H9 (cell line): ENCODE measurements at regions not wholly inside any gene's neighbourhood (a gene's known extent, or its start where the extent isn't known, plus 50 kb on each side); places are given as distances from the start of the nearest gene placed in this dataset.
A peak's percentile ranks its signal among the peaks of the same experiment; 100 is the strongest.

Experiments used
- DNase-seq: peaks from one replicate; pipeline ENCODE4 v3.0.0-alpha.2; 2017
- H2AFZ ChIP-seq: one replicate; pipeline ENCODE4 v1.6.1; 2013; ENCODE audit warnings: mild to moderate bottlenecking, low read length, control low read depth, moderate library complexity
- H2AK5ac ChIP-seq: 2 replicates; pipeline ENCODE4 v1.6.1; 2013; ENCODE audit warnings: low read length, control low read depth, mixed read lengths; ENCODE audit not compliant: insufficient read length
- H2BK120ac ChIP-seq: one replicate; pipeline ENCODE4 v1.6.1; 2013; ENCODE audit warnings: low read depth, mild to moderate bottlenecking, low read length, control low read depth, inconsistent platforms; ENCODE audit not compliant: poor library complexity, severe bottlenecking
- H2BK12ac ChIP-seq: 2 replicates; pipeline ENCODE4 v1.6.1; 2013; ENCODE audit warnings: low read length, control low read depth, mixed read lengths, low read depth; ENCODE audit not compliant: insufficient read length
- H2BK15ac ChIP-seq: 2 replicates; pipeline ENCODE4 v1.6.1; 2013; ENCODE audit warnings: low read depth, low read length, control low read depth
- H2BK20ac ChIP-seq: one replicate; pipeline ENCODE4 v1.6.1; 2013; ENCODE audit warnings: low read depth, mild to moderate bottlenecking, low read length, control low read depth, inconsistent platforms; ENCODE audit not compliant: poor library complexity, severe bottlenecking
- H2BK5ac ChIP-seq: 2 replicates; pipeline ENCODE4 v1.6.1; 2013; ENCODE audit warnings: low read length, control low read depth, mixed read lengths; ENCODE audit not compliant: insufficient read length
- H3K14ac ChIP-seq: 2 replicates; pipeline ENCODE4 v1.6.1; 2013; ENCODE audit warnings: low read length, control low read depth; ENCODE audit not compliant: insufficient read depth
- H3K18ac ChIP-seq: 2 replicates; pipeline ENCODE4 v1.6.1; 2013; ENCODE audit warnings: low read depth, mild to moderate bottlenecking, mixed read lengths, low read length, control low read depth; ENCODE audit not compliant: insufficient read length
- H3K23ac ChIP-seq: 2 replicates; pipeline ENCODE4 v1.6.1; 2013; ENCODE audit warnings: low read length, control low read depth, mixed read lengths, low read depth; ENCODE audit not compliant: insufficient read length
- H3K23me2 ChIP-seq: 2 replicates; pipeline ENCODE4 v1.6.1; 2013; ENCODE audit warnings: low read depth, mild to moderate bottlenecking, mixed read lengths, low read length, control low read depth; ENCODE audit not compliant: insufficient read length, poor library complexity, severe bottlenecking
- H3K27ac ChIP-seq: 2 replicates; pipeline ENCODE4 v1.5.1; 2013; ENCODE audit warnings: low read length, control low read depth, mixed read lengths, low read depth; ENCODE audit not compliant: insufficient read length
- H3K27me3 ChIP-seq: 2 replicates; pipeline ENCODE4 v1.6.1; 2013; ENCODE audit warnings: low read length, control low read depth, inconsistent platforms; ENCODE audit not compliant: insufficient read depth
- H3K4ac ChIP-seq: 2 replicates; pipeline ENCODE4 v1.6.1; 2013; ENCODE audit warnings: low read depth, mild to moderate bottlenecking, control low read depth, inconsistent platforms, low read length, moderate library complexity
- H3K4me1 ChIP-seq: 2 replicates; pipeline ENCODE4 v1.6.1; 2013; ENCODE audit warnings: low read length, control low read depth, inconsistent platforms; ENCODE audit not compliant: insufficient read depth
- H3K4me2 ChIP-seq: 2 replicates; pipeline ENCODE4 v1.6.1; 2013; ENCODE audit warnings: low read length, control low read depth, mixed read lengths; ENCODE audit not compliant: insufficient read length, insufficient read depth
- H3K56ac ChIP-seq: 2 replicates; pipeline ENCODE4 v1.6.1; 2013; ENCODE audit warnings: low read depth, mild to moderate bottlenecking, mixed read lengths, low read length, control low read depth; ENCODE audit not compliant: insufficient read length
- H3K79me1 ChIP-seq: 2 replicates; pipeline ENCODE4 v1.6.1; 2013; ENCODE audit warnings: low read depth, mild to moderate bottlenecking, moderate library complexity, low read length, control low read depth, inconsistent platforms; ENCODE audit not compliant: insufficient read depth, poor library complexity, severe bottlenecking
- H3K79me2 ChIP-seq: 2 replicates; pipeline ENCODE4 v1.6.1; 2013; ENCODE audit warnings: low read length, control low read depth, inconsistent platforms; ENCODE audit not compliant: insufficient read depth
- H3K9ac ChIP-seq: 2 replicates; pipeline ENCODE4 v1.6.1; 2013; ENCODE audit warnings: low read length, control low read depth, mixed read lengths; ENCODE audit not compliant: insufficient read length; ENCODE audit errors: extremely low read depth
- H3K9me3 ChIP-seq: one replicate; pipeline ENCODE4 v1.6.1; 2013; ENCODE audit warnings: low read depth, low read length, inconsistent platforms; ENCODE audit not compliant: control insufficient read depth
- H3T11ph ChIP-seq: one replicate; pipeline ENCODE4 v1.6.1; 2013; ENCODE audit warnings: mild to moderate bottlenecking, low read length, control low read depth, inconsistent platforms
- H4K20me1 ChIP-seq: one replicate; pipeline ENCODE4 v1.6.1; 2013; ENCODE audit not compliant: control insufficient read depth, insufficient read length, insufficient read depth
- H4K5ac ChIP-seq: 2 replicates; pipeline ENCODE4 v1.6.1; 2013; ENCODE audit warnings: low read depth, mild to moderate bottlenecking, mixed read lengths, low read length, control low read depth; ENCODE audit not compliant: insufficient read length
- H4K8ac ChIP-seq: replicated peaks from 2 replicates; pipeline ENCODE4 v1.6.1; 2013; ENCODE audit warnings: low read length, control low read depth, mixed read lengths, low read depth; ENCODE audit not compliant: insufficient read length
- H4K91ac ChIP-seq: 2 replicates; pipeline ENCODE4 v1.6.1; 2013; ENCODE audit warnings: low read depth, mild to moderate bottlenecking, moderate library complexity, mixed read lengths, low read length, control low read depth; ENCODE audit not compliant: insufficient read length
- H3K27ac Mint-ChIP-seq, 3 experiments: 2 replicates in 2 of 3; 3 replicates in 1 of 3; pipeline ENCODE4 v1.8.0; 2020 to 2021; ENCODE audit warnings: mixed read lengths in 3 of 3, mild to moderate bottlenecking in 1 of 3, moderate library complexity in 1 of 3
- H3K27me3 Mint-ChIP-seq: 2 replicates; pipeline ENCODE4 v1.8.0; 2021; ENCODE audit warnings: low read depth, mild to moderate bottlenecking, moderate library complexity, mixed read lengths
- H3K36me3 Mint-ChIP-seq, 3 experiments: 2 replicates in 2 of 3; 3 replicates in 1 of 3; pipeline ENCODE4 v1.8.0; 2020 to 2021; ENCODE audit warnings: low read depth in 3 of 3, mixed read lengths in 3 of 3; ENCODE audit not compliant: insufficient read depth in 1 of 3
- H3K4me1 Mint-ChIP-seq, 2 experiments: 2 replicates each; pipeline ENCODE4 v1.8.0; 2020; ENCODE audit warnings: mixed read lengths in 2 of 2
- H3K4me3 Mint-ChIP-seq, 2 experiments: 2 replicates in 1 of 2; 3 replicates in 1 of 2; pipeline ENCODE4 v1.8.0; 2020 to 2021; ENCODE audit warnings: mild to moderate bottlenecking in 2 of 2, mixed read lengths in 2 of 2, moderate library complexity in 1 of 2
- H3K9me3 Mint-ChIP-seq, 2 experiments: 2 replicates in 1 of 2; 3 replicates in 1 of 2; pipeline ENCODE4 v1.8.0; 2020; ENCODE audit warnings: mild to moderate bottlenecking in 2 of 2, mixed read lengths in 2 of 2, moderate library complexity in 1 of 2
- WGBS: extraction: QIAGEN DNeasy Blood & Tissue Kit; methylation state at CpG from one replicate; pipeline ENCODE4 v1.1.7; 2013; ENCODE audit warnings: missing lambda C conversion rate, low lambda C conversion rate, mixed read lengths; ENCODE audit not compliant: insufficient read length; ENCODE audit errors: extremely low coverage; 5-methylcytosine and 5-hydroxymethylcytosine counted together
- TF ChIP-seq, protein P1 (sequence below): fragments of 200-600 bp; sonication (generic); conservative IDR thresholded peaks from 3 replicates; pipeline ENCODE4 v1.8.0; 2021; ENCODE audit warnings: antibody characterized with exemption, mild to moderate bottlenecking

DNA sequence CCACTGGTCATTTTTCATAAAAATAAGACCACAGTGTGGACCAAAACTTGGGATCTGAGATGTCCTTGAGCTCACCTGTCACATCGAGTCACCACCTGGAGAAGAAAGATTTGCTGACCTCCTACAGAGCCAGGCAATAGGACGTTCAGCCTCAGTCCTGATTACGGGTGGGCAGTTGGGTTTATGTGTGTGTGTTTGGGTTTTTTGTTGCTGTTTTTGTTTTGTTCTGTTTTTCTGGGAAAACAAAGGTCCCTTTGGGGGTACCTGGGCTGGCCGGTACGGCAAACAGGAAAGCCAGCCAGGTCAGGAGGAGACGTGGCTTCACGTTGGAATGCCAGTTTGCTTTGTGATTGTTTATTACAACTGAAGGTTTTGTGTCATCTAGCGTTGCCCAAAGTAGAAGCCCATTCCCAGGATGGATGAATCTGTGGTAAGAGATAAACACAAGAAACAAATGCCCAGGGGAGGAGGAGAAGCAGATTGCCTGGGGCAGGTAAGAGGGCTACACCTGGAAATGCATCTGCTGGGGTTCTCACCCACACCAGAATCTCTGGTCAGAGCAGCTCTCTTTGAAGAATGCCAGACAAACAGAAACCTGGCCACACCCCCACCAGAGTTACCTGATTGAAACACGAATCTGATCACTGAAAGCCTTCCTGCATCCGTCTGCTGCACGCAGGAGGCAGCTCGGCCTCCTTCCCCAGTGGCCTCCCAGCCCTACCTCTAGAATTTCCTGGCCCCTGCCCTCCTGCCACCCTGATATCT lies 100.1 kb upstream of the DIO3 start:
- Mint-ChIP-seq H3K9me3 (no peaks in the 10 kb centered on the region; a peak in 1 of 5 replicates), H3K27ac (no peak overlapping the region), H3K4me3 (no peak overlapping the region), H3K27me3 (peaks cover 56% of the 10 kb centered on the region), H3K36me3 (no peaks in the 10 kb centered on the region), H3K4me1 (peaks cover 9% of the 10 kb centered on the region in 2 experiments)
- Histone ChIP-seq H3K23ac (no peak overlapping the region), H3K4me2 (no peak overlapping the region), H3K18ac (no peak overlapping the region), H2BK20ac (no peak overlapping the region), H2BK120ac (no peak overlapping the region), H3K4ac (no peak overlapping the region), H3K4me1 (no peaks in the 10 kb centered on the region; the same call in 1 of the 2 replicates), H4K91ac (no peak overlapping the region), H4K20me1 (no peaks in the 10 kb centered on the region), H3K23me2 (no peaks in the 10 kb centered on the region), H4K8ac (no peak overlapping the region), H2AK5ac (no peak overlapping the region), H2BK5ac (no peak overlapping the region), H3T11ph (no peak overlapping the region), H3K14ac (no peak overlapping the region), H3K79me2 (no peaks in the 10 kb centered on the region), H2BK15ac (no peak overlapping the region), H4K5ac (no peak overlapping the region), H3K9me3 (no peaks in the 10 kb centered on the region), H3K79me1 (no peaks in the 10 kb centered on the region), H2BK12ac (no peak overlapping the region), H3K56ac (no peak overlapping the region), H2AFZ (no peak overlapping the region), H3K9ac (no peak overlapping the region), H3K27me3 (peaks cover 33% of the 10 kb centered on the region; the same call in 1 of the 2 replicates), H3K27ac (no peak overlapping the region)
- TF ChIP-seq, protein P1, sequence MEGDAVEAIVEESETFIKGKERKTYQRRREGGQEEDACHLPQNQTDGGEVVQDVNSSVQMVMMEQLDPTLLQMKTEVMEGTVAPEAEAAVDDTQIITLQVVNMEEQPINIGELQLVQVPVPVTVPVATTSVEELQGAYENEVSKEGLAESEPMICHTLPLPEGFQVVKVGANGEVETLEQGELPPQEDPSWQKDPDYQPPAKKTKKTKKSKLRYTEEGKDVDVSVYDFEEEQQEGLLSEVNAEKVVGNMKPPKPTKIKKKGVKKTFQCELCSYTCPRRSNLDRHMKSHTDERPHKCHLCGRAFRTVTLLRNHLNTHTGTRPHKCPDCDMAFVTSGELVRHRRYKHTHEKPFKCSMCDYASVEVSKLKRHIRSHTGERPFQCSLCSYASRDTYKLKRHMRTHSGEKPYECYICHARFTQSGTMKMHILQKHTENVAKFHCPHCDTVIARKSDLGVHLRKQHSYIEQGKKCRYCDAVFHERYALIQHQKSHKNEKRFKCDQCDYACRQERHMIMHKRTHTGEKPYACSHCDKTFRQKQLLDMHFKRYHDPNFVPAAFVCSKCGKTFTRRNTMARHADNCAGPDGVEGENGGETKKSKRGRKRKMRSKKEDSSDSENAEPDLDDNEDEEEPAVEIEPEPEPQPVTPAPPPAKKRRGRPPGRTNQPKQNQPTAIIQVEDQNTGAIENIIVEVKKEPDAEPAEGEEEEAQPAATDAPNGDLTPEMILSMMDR = no peak
- WGBS = no CpG with 5 or more reads among the region's 12 CpGs
- peak; percentile 25 for DNase-seq
